Heart left ventricle (tissue), 13 donors: ENCODE measurements at regions not wholly inside any gene's neighbourhood (a gene's known extent, or its start where the extent isn't known, plus 50 kb on each side); places are given as distances from the start of the nearest gene placed in this dataset.
"Not testable (repeated sequence)": the region's sequence is repeated elsewhere in the genome, so short reads cannot be mapped to it uniquely, and the experiment has no call there.

Experiments used
- POLR2A ChIP-seq, 2 donors: fragments of 450-650 bp; IDR thresholded peaks; one replicate each; pipeline ENCODE4 v1.6.1; 2017; ENCODE audit warnings: antibody characterized with exemption in 2 of 2, mild to moderate bottlenecking in 2 of 2, moderate library complexity in 2 of 2
- TF ChIP-seq, protein P1 (sequence below), 12 donors: fragments of 200-600 bp; sonication (generic) in 4 of 12; IDR thresholded peaks; one replicate each; pipeline versions ENCODE4 v1.5.0 to v1.8.0; 2018 to 2022; ENCODE audit warnings: antibody characterized with exemption in 12 of 12, mild to moderate bottlenecking in 5 of 12
- donor health status: ischemic (EF 13 %, LVEDD 7.1; RV severe dilation, severe dysfunction).
- donor health status: DM: no; HTN: yes; CAD: no.
- donor health status: DM: no; HTN: no; CAD: no.
- donor health status: ischemic (EF 25% LVEDD 6.9; RV normal size, moderate dysfunction).
- donor health status: ischemic (EF 25% LVEDD 5.7; RV mildly dilated, moderate dysfunction).
- donor health status: ischemic (EF 35%, LVEDD 5.7; RV mildly dilated, moderate dysfunction).
- donor health status: nonischemic (EF 11% LVEDD 7.7; RV severe dilation, severe dysfunction).
- donor health status: DM: yes; HTN: yes; CAD: no.
- donor health status: PGD.
- donor health status: ischemic (EF 29% LVEDD 5.4; RV normal size, mild dysfunction).
- donor health status: nonischemic (EF 23%, LVEDD 6.1; RV moderate dilation, normal function).

DNA sequence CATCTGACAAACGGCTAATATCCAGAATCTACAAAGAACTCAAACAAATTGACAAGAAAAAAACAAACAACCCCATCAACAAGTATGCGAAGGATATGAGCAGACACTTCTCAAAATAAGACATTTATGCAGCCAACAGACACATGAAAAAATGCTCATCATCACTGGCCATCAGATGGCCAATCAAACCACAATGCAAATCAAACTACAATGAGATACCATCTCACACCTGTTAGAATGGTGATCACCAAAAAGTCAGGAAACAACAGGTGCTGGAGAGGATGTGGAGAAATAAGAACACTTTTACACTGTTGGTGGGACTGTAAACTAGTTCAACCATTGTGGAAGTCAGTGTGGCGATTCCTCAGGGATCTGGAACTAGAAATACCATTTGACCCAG is 1282.2 kb upstream of the ADGRL4 start:
- TF ChIP-seq, protein P1, sequence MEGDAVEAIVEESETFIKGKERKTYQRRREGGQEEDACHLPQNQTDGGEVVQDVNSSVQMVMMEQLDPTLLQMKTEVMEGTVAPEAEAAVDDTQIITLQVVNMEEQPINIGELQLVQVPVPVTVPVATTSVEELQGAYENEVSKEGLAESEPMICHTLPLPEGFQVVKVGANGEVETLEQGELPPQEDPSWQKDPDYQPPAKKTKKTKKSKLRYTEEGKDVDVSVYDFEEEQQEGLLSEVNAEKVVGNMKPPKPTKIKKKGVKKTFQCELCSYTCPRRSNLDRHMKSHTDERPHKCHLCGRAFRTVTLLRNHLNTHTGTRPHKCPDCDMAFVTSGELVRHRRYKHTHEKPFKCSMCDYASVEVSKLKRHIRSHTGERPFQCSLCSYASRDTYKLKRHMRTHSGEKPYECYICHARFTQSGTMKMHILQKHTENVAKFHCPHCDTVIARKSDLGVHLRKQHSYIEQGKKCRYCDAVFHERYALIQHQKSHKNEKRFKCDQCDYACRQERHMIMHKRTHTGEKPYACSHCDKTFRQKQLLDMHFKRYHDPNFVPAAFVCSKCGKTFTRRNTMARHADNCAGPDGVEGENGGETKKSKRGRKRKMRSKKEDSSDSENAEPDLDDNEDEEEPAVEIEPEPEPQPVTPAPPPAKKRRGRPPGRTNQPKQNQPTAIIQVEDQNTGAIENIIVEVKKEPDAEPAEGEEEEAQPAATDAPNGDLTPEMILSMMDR (IDR thresholded peaks at IDR 0.05), result not testable (repeated sequence)
- not testable (repeated sequence) for TF ChIP-seq POLR2A (IDR thresholded peaks at IDR 0.05)
